Neural progenitor cell (in vitro differentiated cells): ENCODE measurements at regions not wholly inside any gene's neighbourhood (a gene's known extent, or its start where the extent isn't known, plus 50 kb on each side); places are given as distances from the start of the nearest gene placed in this dataset.

Experiments used
- EZH2 ChIP-seq: fragments of 200-600 bp; sonication (generic); IDR thresholded peaks from 2 replicates; pipeline ENCODE4 v1.6.1; 2017; ENCODE audit warnings: antibody characterized with exemption, mild to moderate bottlenecking, moderate library complexity
- EZH2phosphoT487 ChIP-seq: fragments of 200-600 bp; sonication (generic); IDR thresholded peaks from 2 replicates; pipeline ENCODE4 v1.6.1; 2017; ENCODE audit warnings: antibody characterized with exemption
- TF ChIP-seq, protein P1 (sequence below): fragments of 200-600 bp; sonication (generic); IDR thresholded peaks from 2 replicates; pipeline ENCODE4 v1.5.1; 2017; ENCODE audit warnings: antibody characterized with exemption, mild to moderate bottlenecking

DNA sequence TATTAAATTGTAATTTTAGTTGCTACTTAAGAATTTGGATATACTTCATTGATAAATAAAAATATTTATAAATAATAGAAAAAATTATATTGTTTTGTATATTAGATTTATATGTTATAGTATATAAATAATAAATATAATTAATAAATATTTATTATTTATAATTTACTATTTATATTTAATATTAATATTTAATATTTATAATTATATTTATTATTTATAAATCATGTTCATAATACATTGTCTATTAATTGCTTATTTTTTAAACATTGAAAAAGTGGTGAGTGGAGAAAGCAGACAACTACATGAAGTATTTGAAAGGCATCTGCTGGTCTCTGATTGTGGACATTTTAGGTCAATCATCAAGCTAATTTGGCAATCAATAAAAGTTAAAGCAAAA, 464.5 kb downstream of the MMUT start:
- TF ChIP-seq, protein P1, sequence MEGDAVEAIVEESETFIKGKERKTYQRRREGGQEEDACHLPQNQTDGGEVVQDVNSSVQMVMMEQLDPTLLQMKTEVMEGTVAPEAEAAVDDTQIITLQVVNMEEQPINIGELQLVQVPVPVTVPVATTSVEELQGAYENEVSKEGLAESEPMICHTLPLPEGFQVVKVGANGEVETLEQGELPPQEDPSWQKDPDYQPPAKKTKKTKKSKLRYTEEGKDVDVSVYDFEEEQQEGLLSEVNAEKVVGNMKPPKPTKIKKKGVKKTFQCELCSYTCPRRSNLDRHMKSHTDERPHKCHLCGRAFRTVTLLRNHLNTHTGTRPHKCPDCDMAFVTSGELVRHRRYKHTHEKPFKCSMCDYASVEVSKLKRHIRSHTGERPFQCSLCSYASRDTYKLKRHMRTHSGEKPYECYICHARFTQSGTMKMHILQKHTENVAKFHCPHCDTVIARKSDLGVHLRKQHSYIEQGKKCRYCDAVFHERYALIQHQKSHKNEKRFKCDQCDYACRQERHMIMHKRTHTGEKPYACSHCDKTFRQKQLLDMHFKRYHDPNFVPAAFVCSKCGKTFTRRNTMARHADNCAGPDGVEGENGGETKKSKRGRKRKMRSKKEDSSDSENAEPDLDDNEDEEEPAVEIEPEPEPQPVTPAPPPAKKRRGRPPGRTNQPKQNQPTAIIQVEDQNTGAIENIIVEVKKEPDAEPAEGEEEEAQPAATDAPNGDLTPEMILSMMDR, result no peak
- TF ChIP-seq EZH2 (no peak), EZH2phosphoT487 (no peak)
